ACC112 (cell line): ENCODE measurements at regions not wholly inside any gene's neighbourhood (a gene's known extent, or its start where the extent isn't known, plus 50 kb on each side); places are given as distances from the start of the nearest gene placed in this dataset.

ENCODE experiments used
- H2AFZ ChIP-seq: fragments of 200-600 bp; sonication (generic); one replicate; pipeline ENCODE4 v1.6.0; 2017; ENCODE audit warnings: antibody characterized with exemption, low read length; ENCODE audit not compliant: unreplicated experiment
- H3K27ac ChIP-seq: fragments of 200-600 bp; sonication (generic); 2 replicates; pipeline ENCODE4 v1.5.1; 2014; ENCODE audit warnings: low read depth, mild to moderate bottlenecking, antibody characterized with exemption, low read length, moderate library complexity
- H3K27me3 ChIP-seq: fragments of 200-600 bp; sonication (generic); 2 replicates; pipeline ENCODE4 v1.6.1; 2014; ENCODE audit warnings: mild to moderate bottlenecking, antibody characterized with exemption, low read length, moderate library complexity, mixed read lengths; ENCODE audit not compliant: insufficient read depth
- H3K36me3 ChIP-seq: fragments of 200-600 bp; sonication (generic); 2 replicates; pipeline ENCODE4 v1.6.1; 2016; ENCODE audit warnings: mild to moderate bottlenecking, antibody characterized with exemption, low read length, moderate library complexity, mixed read lengths; ENCODE audit not compliant: insufficient read depth
- H3K4me1 ChIP-seq: fragments of 200-600 bp; sonication (generic); one replicate; pipeline ENCODE4 v1.6.1; 2016; ENCODE audit warnings: low read length, mixed read lengths; ENCODE audit not compliant: insufficient read depth, unreplicated experiment, control insufficient read depth
- H3K4me3 ChIP-seq: fragments of 200-600 bp; sonication (generic); 2 replicates; pipeline ENCODE4 v1.5.1; 2014; ENCODE audit warnings: mild to moderate bottlenecking, low read depth, low read length
- H3K79me2 ChIP-seq: fragments of 200-600 bp; sonication (generic); one replicate; pipeline ENCODE4 v1.6.0; 2016; ENCODE audit warnings: low read length; ENCODE audit not compliant: control insufficient read depth, unreplicated experiment, insufficient read depth

DNA sequence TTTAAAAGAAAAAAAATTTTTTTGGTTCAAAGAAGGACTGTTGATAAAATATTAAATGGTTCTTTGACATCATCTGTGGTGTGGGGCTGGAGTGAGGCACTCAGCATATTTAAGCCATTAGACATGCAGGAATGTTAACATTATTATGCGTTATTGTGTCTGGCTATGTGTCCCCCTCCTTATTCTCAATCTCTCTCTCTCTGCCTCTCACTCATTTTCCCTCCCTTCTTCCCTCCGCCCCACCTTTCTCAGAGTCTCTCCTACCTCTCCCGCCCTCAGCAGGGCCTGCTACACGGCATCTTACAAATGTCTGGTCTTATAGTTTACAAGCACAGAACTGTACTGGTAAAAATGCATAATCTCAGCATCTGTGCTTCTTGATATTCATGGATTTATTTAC lies 287.8 kb upstream of the TMEM161B start:
- H3K4me3 ChIP-seq = no peak overlapping the region

GRCh38 chr5:88555674-88556073 lies 287.0 kb upstream of the TMEM161B start:
- Histone ChIP-seq H3K4me3 (no peak overlapping the region), H3K27me3 (peaks cover 50% of the 10 kb centered on the region), H3K27ac (no peak overlapping the region), H3K79me2 (no peaks in the 10 kb centered on the region), H3K4me1 (no peaks in the 10 kb centered on the region), H3K36me3 (no peaks in the 10 kb centered on the region), H2AFZ (no peak overlapping the region)

More for the DNA sequence above, 287.8 kb upstream of the TMEM161B start:
- H3K79me2 ChIP-seq = no peaks in the 10 kb centered on the region
- no peaks in the 10 kb centered on the region for H3K4me1 ChIP-seq
- peaks cover 44% of the 10 kb centered on the region for H3K27me3 ChIP-seq
- no peak overlapping the region for H2AFZ ChIP-seq
- H3K27ac ChIP-seq = no peak overlapping the region
- H3K36me3 ChIP-seq = no peaks in the 10 kb centered on the region

GRCh38 chr5:88553986-88554385 lies 285.3 kb upstream of the TMEM161B start:
- Histone ChIP-seq H3K4me1 (no peaks in the 10 kb centered on the region), H3K79me2 (no peaks in the 10 kb centered on the region), H3K36me3 (no peaks in the 10 kb centered on the region), H2AFZ (no peak overlapping the region), H3K27me3 (peaks cover 52% of the 10 kb centered on the region), H3K27ac (no peak overlapping the region), H3K4me3 (no peak overlapping the region)

DNA sequence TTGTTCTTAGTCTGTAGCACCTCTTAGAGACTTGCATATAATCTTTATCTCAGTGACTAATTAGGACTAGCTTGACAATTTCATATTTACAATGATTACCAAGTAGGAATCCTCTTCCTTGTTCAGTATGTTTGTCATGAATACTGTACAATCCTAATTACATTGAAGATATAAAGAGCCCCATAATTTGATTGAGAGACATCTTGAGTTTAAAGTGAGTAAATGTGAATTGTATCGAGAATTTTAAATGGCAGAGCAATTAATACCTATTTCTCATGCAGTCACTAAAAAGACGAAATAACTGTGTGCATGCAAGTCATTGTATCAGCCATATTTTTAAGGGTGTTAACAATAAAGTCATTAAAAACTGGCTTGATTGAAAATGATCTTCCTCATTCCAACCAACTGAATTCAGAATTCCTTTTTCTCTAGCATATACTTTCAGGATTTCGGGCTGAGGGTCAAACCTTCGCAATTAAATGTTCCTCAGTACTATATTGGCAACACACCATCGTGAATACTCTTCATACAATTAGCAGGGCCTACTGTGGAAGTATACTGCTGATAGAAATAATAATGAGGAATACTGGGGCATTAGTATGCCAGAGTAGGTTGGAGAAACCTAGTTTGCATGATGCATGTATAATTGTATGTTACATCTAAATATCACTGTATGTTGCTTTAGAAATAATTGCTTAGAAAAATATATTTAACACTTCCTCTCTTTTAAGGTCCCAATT lies 284.7 kb upstream of the TMEM161B start:
- no peaks in the 10 kb centered on the region for H3K36me3 ChIP-seq
- no peak overlapping the region for H3K27ac ChIP-seq
- H3K27me3 ChIP-seq = peaks cover 52% of the 10 kb centered on the region
- no peaks in the 10 kb centered on the region for H3K79me2 ChIP-seq
- no peak overlapping the region for H3K4me3 ChIP-seq
- H2AFZ ChIP-seq = no peak overlapping the region
- H3K4me1 ChIP-seq = no peaks in the 10 kb centered on the region

GRCh38 chr5:88552426-88552825 lies 283.8 kb upstream of the TMEM161B start:
- Histone ChIP-seq H3K4me3 (no peak overlapping the region), H3K27ac (no peak overlapping the region), H3K4me1 (no peaks in the 10 kb centered on the region), H2AFZ (no peak overlapping the region), H3K27me3 (peaks cover 46% of the 10 kb centered on the region), H3K79me2 (no peaks in the 10 kb centered on the region), H3K36me3 (no peaks in the 10 kb centered on the region)

GRCh38 chr5:88551724-88552345 lies 283.2 kb upstream of the TMEM161B start:
- Histone ChIP-seq H3K27ac (no peak overlapping the region), H3K4me3 (no peak overlapping the region), H3K27me3 (peaks cover 40% of the 10 kb centered on the region), H3K36me3 (no peaks in the 10 kb centered on the region), H3K79me2 (no peaks in the 10 kb centered on the region), H2AFZ (no peak overlapping the region), H3K4me1 (no peaks in the 10 kb centered on the region)

GRCh38 chr5:88550736-88551135 lies 282.1 kb upstream of the TMEM161B start:
- no peak overlapping the region for H3K4me3 ChIP-seq
- H3K36me3 ChIP-seq = no peaks in the 10 kb centered on the region
- peaks cover 38% of the 10 kb centered on the region for H3K27me3 ChIP-seq
- no peaks in the 10 kb centered on the region for H3K4me1 ChIP-seq
- H2AFZ ChIP-seq = no peak overlapping the region
- H3K27ac ChIP-seq = no peak overlapping the region
- no peaks in the 10 kb centered on the region for H3K79me2 ChIP-seq

DNA sequence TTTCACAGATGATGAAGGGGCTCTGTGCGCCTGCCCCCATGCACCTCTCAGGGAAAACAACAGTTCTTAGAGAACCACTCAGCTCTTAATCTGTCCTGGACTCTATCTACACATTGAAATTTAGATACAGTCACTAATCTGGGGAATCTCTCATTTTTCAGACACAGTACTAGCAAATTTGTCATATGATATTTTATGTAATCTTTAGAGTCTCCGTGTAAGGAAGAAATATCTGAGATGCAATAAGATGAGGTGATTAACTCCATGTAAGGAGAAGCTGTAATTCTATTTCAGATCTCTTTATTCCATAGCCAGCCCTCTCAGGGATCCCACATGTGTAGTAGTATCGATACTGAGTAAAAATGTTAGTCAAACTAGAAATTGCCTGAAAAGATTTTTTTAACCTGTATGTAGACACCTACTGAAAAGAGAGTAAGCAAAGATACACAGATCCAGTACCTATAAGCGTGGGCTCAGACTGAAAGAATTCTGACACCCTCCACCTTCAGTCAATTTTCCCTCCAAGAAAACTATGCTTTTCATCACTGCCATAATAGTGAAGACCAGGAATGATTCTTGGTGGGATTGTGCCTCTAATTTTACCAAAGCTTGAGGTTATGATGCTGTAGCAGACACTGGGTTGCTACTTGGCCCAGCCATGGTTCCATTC lies 279.6 kb upstream of the TMEM161B start:
- no peak overlapping the region for H2AFZ ChIP-seq

GRCh38 chr5:88545338-88545737 lies 276.7 kb upstream of the TMEM161B start:
- no peaks in the 10 kb centered on the region for H3K79me2 ChIP-seq
- no peaks in the 10 kb centered on the region for H3K4me1 ChIP-seq

More for the DNA sequence above, 279.6 kb upstream of the TMEM161B start:
- H3K79me2 ChIP-seq = no peaks in the 10 kb centered on the region
- H3K4me3 ChIP-seq = no peak overlapping the region
- H3K4me1 ChIP-seq = no peaks in the 10 kb centered on the region
- H3K36me3 ChIP-seq = no peaks in the 10 kb centered on the region
- H3K27ac ChIP-seq = no peak overlapping the region
- peaks cover 38% of the 10 kb centered on the region for H3K27me3 ChIP-seq

GRCh38 chr5:88544671-88545070 lies 276.0 kb upstream of the TMEM161B start:
- no peak overlapping the region for H3K27ac ChIP-seq
- no peaks in the 10 kb centered on the region for H3K4me1 ChIP-seq
- peaks cover 39% of the 10 kb centered on the region for H3K27me3 ChIP-seq
- no peaks in the 10 kb centered on the region for H3K79me2 ChIP-seq
- no peak overlapping the region for H2AFZ ChIP-seq
- no peak overlapping the region for H3K4me3 ChIP-seq
- H3K36me3 ChIP-seq = no peaks in the 10 kb centered on the region

More at GRCh38 chr5:88545338-88545737, 276.7 kb upstream of the TMEM161B start:
- H3K4me3 ChIP-seq = no peak overlapping the region
- H3K36me3 ChIP-seq = no peaks in the 10 kb centered on the region
- peaks cover 32% of the 10 kb centered on the region; the same call in 1 of the 2 replicates for H3K27me3 ChIP-seq
- no peak overlapping the region for H2AFZ ChIP-seq
- no peak overlapping the region for H3K27ac ChIP-seq
